ENCODE measurements at regions not wholly inside any gene's neighbourhood (a gene's known extent, or its start where the extent isn't known, plus 50 kb on each side); places are given as distances from the start of the nearest gene placed in this dataset.
"Not testable (repeated sequence)": the region's sequence is repeated elsewhere in the genome, so short reads cannot be mapped to it uniquely, and the experiment has no call there.

- no peak overlapping the region for H3K4me3 ChIP-seq (ENCODE audit: low read depth, poor library complexity, severe bottlenecking)
- WGBS, 2 donors: 77 to 85% methylated on average over 10 of the region's 10 CpGs
- DNase-seq (ENCODE audit: low spot score in 2 of 2): no peak
- intact Hi-C loops (cut with DNase I; ENCODE audit: low total_unique reads): loop anchor here (5.0 kb wide), 1 partner anchor 1677 kb away; no protein-coding TSS in a partner anchor
- TF ChIP-seq CTCF (IDR thresholded peaks at IDR 0.05) (no peak), POLR2A (IDR thresholded peaks at IDR 0.05) (no peak)
Observed at GRCh38 chr12:30164382-30165318, 380.9 kb upstream of the TMTC1 start.

GRCh38 chr12:30156833-30157232 is 373.1 kb upstream of the TMTC1 start:
- DNase-seq (ENCODE audit: low spot score in 2 of 2); intact Hi-C loops (cut with DNase I; ENCODE audit: low total_unique reads); H3K4me3 ChIP-seq (ENCODE audit: low read depth, poor library complexity, severe bottlenecking): not testable (repeated sequence)
- 71% methylated on average over 7 of the region's 22 CpGs; no CpG with 5 or more reads in 1 of the 2 donors for WGBS, 2 donors

- DNase-seq (ENCODE audit: low spot score in 2 of 2): no peak
- intact Hi-C loops (cut with DNase I; ENCODE audit: low total_unique reads): no loop called here
- H3K4me3 ChIP-seq (ENCODE audit: low read depth, poor library complexity, severe bottlenecking): no peak overlapping the region
- 91 to 92% methylated on average over 6 of the region's 6 CpGs for WGBS, 2 donors
- TF ChIP-seq POLR2A (IDR thresholded peaks at IDR 0.05) (no peak), CTCF (IDR thresholded peaks at IDR 0.05) (no peak)
Observed at GRCh38 chr12:30155001-30155730, 371.4 kb upstream of the TMTC1 start.

GRCh38 chr12:30153981-30154380 is 370.2 kb upstream of the TMTC1 start:
- no peak overlapping the region for H3K4me3 ChIP-seq (ENCODE audit: low read depth, poor library complexity, severe bottlenecking)
- DNase-seq (ENCODE audit: low spot score in 2 of 2): no peak
- TF ChIP-seq POLR2A (IDR thresholded peaks at IDR 0.05) (no peak), CTCF (IDR thresholded peaks at IDR 0.05) (no peak)
- intact Hi-C loops (cut with DNase I; ENCODE audit: low total_unique reads): no loop called here
- 89 to 100% methylated on average over 1 of the region's 1 CpG for WGBS, 2 donors

GRCh38 chr12:30152705-30153104 is 369.0 kb upstream of the TMTC1 start:
- intact Hi-C loops (cut with DNase I; ENCODE audit: low total_unique reads): no loop called here
- H3K4me3 ChIP-seq (ENCODE audit: low read depth, poor library complexity, severe bottlenecking): no peak overlapping the region
- DNase-seq (ENCODE audit: low spot score in 2 of 2): no peak
- TF ChIP-seq POLR2A (IDR thresholded peaks at IDR 0.05): no peak
- no peak for TF ChIP-seq CTCF (IDR thresholded peaks at IDR 0.05)

- TF ChIP-seq POLR2A (IDR thresholded peaks at IDR 0.05): no peak
- TF ChIP-seq CTCF (IDR thresholded peaks at IDR 0.05): no peak
- intact Hi-C loops (cut with DNase I; ENCODE audit: low total_unique reads): no loop called here
- 63 to 72% methylated on average over 5 of the region's 5 CpGs for WGBS, 2 donors
- no peak overlapping the region for H3K4me3 ChIP-seq (ENCODE audit: low read depth, poor library complexity, severe bottlenecking)
- DNase-seq (ENCODE audit: low spot score in 2 of 2): no peak
Observed at GRCh38 chr12:30151831-30152230, 368.1 kb upstream of the TMTC1 start.
